Activated CD4-positive, alpha-beta T cell treated with anti-CD3 and anti-CD28 coated beads, Interleukin-2, amount 10 ng/mL, durations not matched to agents 24 days and 14 days (primary cell): ENCODE measurements at regions not wholly inside any gene's neighbourhood (a gene's known extent, or its start where the extent isn't known, plus 50 kb on each side); places are given as distances from the start of the nearest gene placed in this dataset.

Source experiments
- DNase-seq: peaks from one replicate; pipeline ENCODE4 v3.0.0; 2022
- H3K27ac Mint-ChIP-seq: one replicate; pipeline ENCODE4 v1.8.0; 2022; ENCODE audit warnings: mild to moderate bottlenecking, mixed read lengths
- H3K27me3 Mint-ChIP-seq: one replicate; pipeline ENCODE4 v1.8.0; 2022; ENCODE audit warnings: mixed read lengths
- H3K36me3 Mint-ChIP-seq: one replicate; pipeline ENCODE4 v1.8.0; 2022; ENCODE audit warnings: low read depth, mild to moderate bottlenecking, mixed read lengths
- H3K4me1 Mint-ChIP-seq: one replicate; pipeline ENCODE4 v1.8.0; 2021; ENCODE audit warnings: mixed read lengths
- H3K4me3 Mint-ChIP-seq: one replicate; pipeline ENCODE4 v1.8.0; 2022; ENCODE audit warnings: mild to moderate bottlenecking, moderate library complexity, mixed read lengths
- H3K9me3 Mint-ChIP-seq: one replicate; pipeline ENCODE4 v1.8.0; 2021; ENCODE audit warnings: mixed read lengths
- intact Hi-C: fragments of 100-400 bp; cut with micrococcal nuclease; formaldehyde crosslinking; loops from one replicate; pipeline ENCODE4 v1.15.1; 2023

DNA sequence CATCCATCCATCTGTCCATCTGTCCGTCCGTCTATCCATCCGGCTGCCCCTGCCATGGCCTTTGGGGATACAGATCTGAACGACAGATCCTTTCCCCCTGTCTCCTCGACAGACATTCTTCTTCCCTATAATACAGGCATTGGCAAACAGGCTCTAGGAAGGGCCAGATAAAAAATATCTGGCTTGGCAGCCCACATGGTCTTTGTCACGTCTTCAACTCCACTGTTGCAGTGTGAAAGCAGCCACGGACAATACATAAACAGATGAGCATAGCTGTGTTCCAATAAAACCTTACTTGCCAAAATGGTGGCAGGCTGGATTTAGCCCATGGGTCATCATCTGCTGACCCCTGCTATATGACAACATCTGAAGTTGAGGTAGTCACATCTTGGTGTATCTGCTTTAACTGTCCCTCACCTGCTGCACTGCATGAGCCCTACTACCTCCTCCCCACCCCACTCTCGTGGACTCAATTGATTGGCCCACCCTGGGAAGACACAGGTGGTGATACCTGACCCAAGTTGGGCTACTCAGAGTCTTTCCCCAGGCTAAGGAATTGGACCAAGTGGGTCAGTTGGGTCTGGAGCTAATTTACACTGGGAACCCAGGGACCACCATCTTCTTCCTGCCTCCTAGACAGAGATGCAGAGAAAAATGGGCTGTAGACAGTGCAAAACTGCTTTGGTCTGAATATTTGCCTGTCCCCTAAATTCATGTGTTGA is 128.4 kb upstream of the SMAD3 start:
- Mint-ChIP-seq H3K36me3 (peaks cover 2% of the 10 kb centered on the region), H3K4me3 (peak overlapping the region; percentile 36), H3K4me1 (peaks cover 11% of the 10 kb centered on the region), H3K9me3 (peaks cover 18% of the 10 kb centered on the region), H3K27ac (no peak overlapping the region), H3K27me3 (no peaks in the 10 kb centered on the region)
- no peak for DNase-seq
- intact Hi-C loops = no loop called here

DNA sequence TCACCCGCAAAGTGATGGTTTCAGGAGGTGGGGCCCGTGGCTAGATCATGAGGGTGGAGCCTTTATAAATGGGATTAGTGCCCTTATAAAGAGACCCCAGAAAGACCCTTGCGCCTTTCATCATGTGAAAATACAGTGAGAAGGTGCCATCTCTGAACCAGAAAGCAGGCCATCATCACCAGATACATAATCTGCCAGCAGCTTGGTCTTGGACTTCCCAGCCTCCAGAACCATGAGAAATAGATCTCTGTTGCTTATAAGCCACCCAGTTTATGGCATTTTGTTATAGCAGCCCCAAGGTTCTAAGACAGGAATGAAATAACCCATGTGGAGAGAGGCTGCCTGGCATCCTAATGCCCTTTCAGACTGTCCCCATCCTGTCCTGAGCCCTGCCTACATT is 127.8 kb upstream of the SMAD3 start:
- Mint-ChIP-seq H3K36me3 (peaks cover 2% of the 10 kb centered on the region), H3K4me1 (peaks cover 11% of the 10 kb centered on the region), H3K9me3 (peaks cover 16% of the 10 kb centered on the region), H3K27ac (no peak overlapping the region), H3K27me3 (no peaks in the 10 kb centered on the region), H3K4me3 (no peak overlapping the region)
- intact Hi-C loops = no loop called here
- no peak for DNase-seq

DNA sequence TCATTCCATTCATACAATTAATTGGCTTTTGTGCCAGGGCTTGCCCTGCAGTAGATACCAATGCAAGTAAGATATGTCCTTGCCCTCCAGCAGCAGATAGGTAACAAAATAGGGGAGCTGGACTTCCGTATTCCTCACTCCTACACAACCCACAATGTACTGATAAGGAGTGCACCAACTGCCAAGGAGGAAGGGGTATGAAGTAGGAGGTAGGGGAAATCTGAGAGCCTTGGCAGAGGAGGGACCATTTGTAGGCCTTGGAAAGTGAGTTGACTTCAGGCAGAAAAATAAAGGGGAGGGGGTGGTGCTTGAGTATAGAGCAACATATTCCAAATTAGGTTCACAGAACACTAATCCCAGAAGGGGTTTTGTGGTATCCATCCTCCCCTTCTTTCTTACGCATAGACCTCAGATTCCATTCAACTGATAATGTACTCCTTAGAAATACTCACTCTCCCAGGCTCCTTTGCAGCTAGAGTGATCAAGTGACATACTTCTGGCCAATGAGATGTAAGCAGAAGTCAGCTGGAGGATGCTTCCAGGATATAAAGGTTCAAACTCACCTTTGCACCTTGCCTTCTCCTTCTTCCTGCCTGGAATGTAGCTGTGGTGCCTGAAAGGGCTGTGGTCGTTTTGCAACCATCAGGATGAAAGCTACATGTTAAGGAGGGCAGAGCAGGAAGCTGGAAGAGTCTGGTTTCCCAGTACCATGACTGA is 127.1 kb upstream of the SMAD3 start:
- no peak for DNase-seq
- intact Hi-C loops = no loop called here
- no peak overlapping the region for H3K27ac Mint-ChIP-seq
- H3K4me3 Mint-ChIP-seq = no peak overlapping the region
- H3K36me3 Mint-ChIP-seq = peaks cover 2% of the 10 kb centered on the region
- peaks cover 11% of the 10 kb centered on the region for H3K4me1 Mint-ChIP-seq
- no peaks in the 10 kb centered on the region for H3K27me3 Mint-ChIP-seq
- peaks cover 9% of the 10 kb centered on the region for H3K9me3 Mint-ChIP-seq

DNA sequence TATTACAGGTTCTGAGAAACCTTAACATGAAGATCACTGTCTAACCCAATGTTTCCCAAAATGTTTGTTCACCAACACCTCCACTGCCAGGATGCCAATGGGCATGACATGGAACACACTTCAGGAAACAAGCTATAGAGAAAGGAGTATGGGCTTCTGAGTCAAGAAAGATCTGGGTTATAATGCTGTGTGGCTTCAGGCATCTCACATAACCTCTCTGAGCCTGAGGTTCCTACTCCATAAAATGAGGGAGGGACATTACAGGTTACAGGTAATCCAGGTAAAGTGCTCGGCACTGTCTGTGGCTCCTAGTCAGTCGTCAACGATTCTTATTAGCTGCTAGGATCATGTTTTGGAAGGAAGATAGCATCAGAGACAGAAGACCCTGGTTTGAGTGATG is 126.4 kb upstream of the SMAD3 start:
- DNase-seq = no peak
- H3K27ac Mint-ChIP-seq = no peak overlapping the region
- intact Hi-C loops = no loop called here
- H3K4me3 Mint-ChIP-seq = no peak overlapping the region
- peaks cover 4% of the 10 kb centered on the region for H3K9me3 Mint-ChIP-seq
- H3K36me3 Mint-ChIP-seq = peaks cover 2% of the 10 kb centered on the region
- peaks cover 11% of the 10 kb centered on the region for H3K4me1 Mint-ChIP-seq
- no peaks in the 10 kb centered on the region for H3K27me3 Mint-ChIP-seq

DNA sequence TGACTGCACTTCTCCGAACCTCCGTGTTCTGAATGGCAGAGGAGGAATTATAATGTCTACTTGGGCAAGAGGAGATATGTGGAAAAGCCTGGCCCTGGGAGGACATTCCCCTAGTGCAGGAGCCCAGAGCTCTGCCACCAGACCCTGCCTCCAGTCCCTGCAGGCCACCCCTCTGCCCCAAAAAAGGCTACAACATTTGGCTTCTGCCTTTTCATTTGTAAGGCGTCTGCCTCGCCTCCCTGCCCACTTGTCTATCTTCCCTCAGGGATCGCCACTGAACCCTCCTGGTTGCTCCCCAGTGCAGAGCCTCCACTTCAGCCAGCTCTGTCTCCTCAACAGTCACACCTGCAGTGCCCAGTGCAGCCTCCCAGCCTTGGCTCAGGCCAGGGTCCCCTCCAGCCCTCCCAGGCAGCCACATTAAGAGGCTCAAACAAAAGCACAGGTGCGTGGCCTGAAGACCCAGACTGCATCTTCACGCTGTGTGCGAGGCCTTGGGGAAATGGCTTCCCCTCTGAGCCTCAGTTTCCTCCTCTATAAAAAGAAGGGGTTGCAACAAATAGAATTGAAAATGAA is 125.9 kb upstream of the SMAD3 start:
- DNase-seq = no peak
- no peaks in the 10 kb centered on the region for H3K36me3 Mint-ChIP-seq
- H3K27me3 Mint-ChIP-seq = no peaks in the 10 kb centered on the region
- intact Hi-C loops = loop anchor here (10.0 kb wide), 1 partner anchor 235 kb away; no protein-coding TSS in a partner anchor
- H3K4me1 Mint-ChIP-seq = peaks cover 11% of the 10 kb centered on the region
- H3K27ac Mint-ChIP-seq = no peak overlapping the region
- H3K4me3 Mint-ChIP-seq = no peak overlapping the region
- H3K9me3 Mint-ChIP-seq = peaks cover under 1% of the 10 kb centered on the region

DNA sequence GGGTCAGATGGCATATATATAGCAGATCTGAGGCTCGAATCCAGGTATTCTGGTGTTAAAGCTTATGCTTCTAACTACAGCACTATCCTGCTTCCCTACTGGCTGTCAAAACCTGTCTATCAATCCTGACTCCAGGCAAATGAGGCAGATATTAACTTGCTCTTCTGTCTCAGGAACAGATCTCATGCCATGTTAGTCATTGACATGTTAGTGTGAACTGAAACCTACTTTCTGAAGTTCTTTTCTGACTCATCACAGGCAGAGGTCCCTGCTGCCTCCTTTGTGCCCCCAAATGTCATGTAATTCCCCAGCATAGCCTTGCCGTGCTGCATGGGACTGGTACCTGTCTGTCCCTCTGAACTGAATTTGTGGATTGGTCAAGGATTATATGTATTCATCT is 125.0 kb upstream of the SMAD3 start:
- H3K4me3 Mint-ChIP-seq = no peak overlapping the region
- H3K27me3 Mint-ChIP-seq = no peaks in the 10 kb centered on the region
- intact Hi-C loops = loop anchor here (10.0 kb wide), 1 partner anchor 234 kb away; no protein-coding TSS in a partner anchor
- H3K36me3 Mint-ChIP-seq = no peaks in the 10 kb centered on the region
- no peak overlapping the region for H3K27ac Mint-ChIP-seq
- no peaks in the 10 kb centered on the region for H3K9me3 Mint-ChIP-seq
- no peak for DNase-seq
- peaks cover 11% of the 10 kb centered on the region for H3K4me1 Mint-ChIP-seq

DNA sequence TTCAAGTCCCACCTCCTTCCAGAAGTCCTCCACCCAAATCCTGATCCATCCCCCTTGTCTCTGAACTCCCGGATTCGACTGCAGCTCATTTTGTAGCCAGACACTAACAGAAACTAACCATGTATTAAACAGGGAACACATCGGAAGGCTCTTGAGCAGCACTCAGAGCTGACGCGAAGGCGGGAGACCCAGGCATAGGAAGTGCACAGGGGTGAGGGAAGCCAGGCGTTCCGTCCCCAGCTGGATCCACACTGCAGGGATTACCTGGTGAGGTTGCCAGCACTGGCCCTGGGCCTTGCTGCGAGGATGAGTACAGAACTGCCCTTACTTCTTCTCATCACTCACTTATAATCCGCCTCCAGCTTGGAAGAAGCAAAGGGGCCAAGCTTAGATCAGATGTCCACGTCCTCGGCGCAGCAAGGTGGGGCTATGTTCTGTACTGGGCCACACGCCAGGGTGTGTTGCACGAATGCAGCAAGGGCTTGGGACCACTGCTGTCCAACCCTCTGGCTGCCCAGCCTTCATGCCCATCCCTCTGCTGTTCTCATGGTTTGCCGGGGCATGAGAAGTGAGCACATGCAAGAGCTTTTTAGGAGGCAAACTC is 124.2 kb upstream of the SMAD3 start:
- H3K27ac Mint-ChIP-seq = no peak overlapping the region
- no peaks in the 10 kb centered on the region for H3K36me3 Mint-ChIP-seq
- H3K27me3 Mint-ChIP-seq = no peaks in the 10 kb centered on the region
- no peak overlapping the region for H3K4me3 Mint-ChIP-seq
- no peaks in the 10 kb centered on the region for H3K9me3 Mint-ChIP-seq
- intact Hi-C loops = loop anchor here (10.0 kb wide), 1 partner anchor 234 kb away; no protein-coding TSS in a partner anchor
- H3K4me1 Mint-ChIP-seq = peaks cover 7% of the 10 kb centered on the region
- DNase-seq = no peak

DNA sequence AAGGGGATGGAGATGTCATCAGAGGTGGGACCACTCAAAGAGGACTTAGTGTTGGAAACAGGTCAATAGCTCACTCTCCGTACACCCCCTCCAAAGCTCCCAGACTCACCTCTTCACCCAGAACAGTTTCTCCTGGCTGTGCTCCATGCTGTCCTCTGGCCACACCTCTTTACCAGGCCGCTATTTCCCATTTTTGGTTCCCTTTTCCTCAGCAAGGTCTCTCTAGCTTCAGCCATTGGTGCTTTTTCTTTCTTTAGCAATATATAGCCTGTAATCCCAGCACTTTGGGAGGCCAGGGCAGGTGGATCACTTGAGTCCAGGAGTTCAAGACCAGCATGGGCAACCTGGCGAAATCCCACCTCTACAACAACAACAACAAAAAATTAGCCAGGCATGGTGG is 123.6 kb upstream of the SMAD3 start:
- Mint-ChIP-seq H3K27me3 (no peaks in the 10 kb centered on the region), H3K27ac (no peak overlapping the region), H3K4me1 (peaks cover 7% of the 10 kb centered on the region), H3K9me3 (no peaks in the 10 kb centered on the region), H3K4me3 (no peak overlapping the region), H3K36me3 (no peaks in the 10 kb centered on the region)
- intact Hi-C loops = loop anchor here (10.0 kb wide), 1 partner anchor 233 kb away; no protein-coding TSS in a partner anchor
- no peak for DNase-seq

DNA sequence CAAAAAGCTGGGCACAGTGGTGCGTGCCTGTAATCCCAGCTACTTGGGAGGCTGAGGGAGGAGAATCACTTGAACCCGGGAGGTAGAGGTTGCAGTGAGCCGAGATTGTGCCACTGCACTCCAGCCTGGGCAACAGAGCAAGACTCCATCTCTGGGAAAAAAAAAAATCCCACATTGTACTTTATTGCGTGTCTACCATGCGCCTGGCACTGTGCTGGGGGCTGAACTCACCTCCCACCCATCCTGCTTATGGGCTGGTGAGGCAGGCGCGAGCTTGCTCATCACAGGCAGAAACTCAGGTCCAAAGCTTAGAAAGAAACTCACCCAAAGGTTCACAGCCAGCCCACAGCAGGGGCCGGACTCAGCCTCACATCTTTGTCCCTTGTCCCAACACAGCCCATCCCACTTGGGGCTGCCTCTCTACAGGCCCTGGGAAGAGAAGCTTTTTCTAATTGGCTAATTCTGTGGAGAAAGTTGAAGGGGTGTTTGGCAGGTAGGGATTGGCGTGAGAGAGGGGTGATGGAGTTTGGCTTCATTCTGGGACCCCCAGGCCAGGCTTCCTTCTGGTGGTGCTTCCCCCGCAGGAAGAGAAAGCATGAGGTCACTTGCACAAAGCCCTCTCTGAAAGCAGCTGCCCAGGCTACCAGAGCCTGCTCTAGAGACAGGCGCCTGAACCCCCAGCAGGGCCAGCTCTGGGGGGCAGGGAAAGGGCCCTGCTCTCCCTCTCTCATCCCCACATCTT is 122.6 kb upstream of the SMAD3 start:
- peaks cover 12% of the 10 kb centered on the region for H3K4me1 Mint-ChIP-seq

DNA sequence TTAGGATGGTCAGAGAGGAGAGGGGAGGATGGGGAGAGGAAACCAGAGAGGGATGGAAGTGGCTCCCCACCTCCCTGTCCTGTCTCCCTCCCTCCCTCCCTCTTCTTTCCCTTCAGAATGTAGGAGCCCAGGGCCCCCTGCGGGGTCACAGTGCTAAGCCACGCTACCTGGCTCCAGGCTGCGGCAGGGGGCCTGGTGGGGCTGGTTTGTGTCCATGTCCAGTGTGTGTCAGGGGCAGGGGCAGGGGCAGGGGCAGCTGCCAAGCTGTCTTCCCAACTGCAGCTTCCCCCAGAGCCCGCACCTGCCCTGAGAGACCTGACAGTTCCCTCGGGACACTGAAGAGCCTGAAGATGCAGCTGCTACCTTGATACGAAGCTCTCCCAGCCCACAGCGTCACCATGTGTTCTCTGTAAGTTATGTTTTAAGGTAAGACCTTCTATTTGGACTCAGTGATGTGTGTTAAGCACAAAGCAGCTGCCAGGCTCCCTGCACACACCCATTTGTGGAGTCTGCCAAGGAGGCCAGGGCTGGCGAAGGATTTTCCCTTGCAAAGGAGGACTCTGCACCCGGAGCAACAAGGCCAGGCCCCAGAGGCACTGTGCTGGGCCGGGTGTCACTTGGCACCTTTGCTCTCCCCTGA is 121.8 kb upstream of the SMAD3 start:
- H3K9me3 Mint-ChIP-seq = no peaks in the 10 kb centered on the region
- H3K36me3 Mint-ChIP-seq = no peaks in the 10 kb centered on the region
- no peak for DNase-seq
- no peak overlapping the region for H3K27ac Mint-ChIP-seq
- no peaks in the 10 kb centered on the region for H3K27me3 Mint-ChIP-seq
- H3K4me3 Mint-ChIP-seq = no peak overlapping the region
- intact Hi-C loops = loop anchor here (10.0 kb wide), 1 partner anchor 231 kb away; no protein-coding TSS in a partner anchor
- peaks cover 16% of the 10 kb centered on the region for H3K4me1 Mint-ChIP-seq

More for the DNA sequence above, 122.6 kb upstream of the SMAD3 start:
- no peak overlapping the region for H3K27ac Mint-ChIP-seq
- H3K9me3 Mint-ChIP-seq = no peaks in the 10 kb centered on the region
- H3K27me3 Mint-ChIP-seq = no peaks in the 10 kb centered on the region
- no peak overlapping the region for H3K4me3 Mint-ChIP-seq
- H3K36me3 Mint-ChIP-seq = no peaks in the 10 kb centered on the region
- DNase-seq = no peak
- intact Hi-C loops = loop anchor here (10.0 kb wide), 1 partner anchor 232 kb away; no protein-coding TSS in a partner anchor

DNA sequence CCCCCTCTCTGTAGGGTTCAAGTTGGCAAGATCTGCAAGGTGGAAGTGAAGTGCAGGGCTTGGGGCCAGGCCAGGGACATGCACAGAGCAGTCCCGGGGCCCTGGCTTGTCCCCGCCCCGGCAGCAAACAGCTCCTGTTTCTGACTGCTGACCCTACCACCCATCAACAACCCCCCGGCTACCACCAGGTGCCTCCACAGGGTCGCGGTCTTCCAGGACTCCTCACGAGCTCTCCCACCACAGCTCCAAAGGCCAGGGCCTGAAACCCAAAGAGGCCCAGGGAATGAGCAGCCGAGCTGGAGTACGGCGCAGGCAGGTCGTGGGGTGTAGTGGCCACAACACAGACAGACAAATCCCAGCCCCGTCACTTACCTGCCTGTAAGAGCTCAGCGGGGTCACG is 121.3 kb upstream of the SMAD3 start:
- intact Hi-C loops = loop anchor here (10.0 kb wide), 1 partner anchor 231 kb away; no protein-coding TSS in a partner anchor
- H3K27me3 Mint-ChIP-seq = no peaks in the 10 kb centered on the region
- no peaks in the 10 kb centered on the region for H3K9me3 Mint-ChIP-seq
- no peak overlapping the region for H3K4me3 Mint-ChIP-seq
- H3K4me1 Mint-ChIP-seq = peaks cover 16% of the 10 kb centered on the region
- H3K27ac Mint-ChIP-seq = no peak overlapping the region
- H3K36me3 Mint-ChIP-seq = no peaks in the 10 kb centered on the region
- no peak for DNase-seq

DNA sequence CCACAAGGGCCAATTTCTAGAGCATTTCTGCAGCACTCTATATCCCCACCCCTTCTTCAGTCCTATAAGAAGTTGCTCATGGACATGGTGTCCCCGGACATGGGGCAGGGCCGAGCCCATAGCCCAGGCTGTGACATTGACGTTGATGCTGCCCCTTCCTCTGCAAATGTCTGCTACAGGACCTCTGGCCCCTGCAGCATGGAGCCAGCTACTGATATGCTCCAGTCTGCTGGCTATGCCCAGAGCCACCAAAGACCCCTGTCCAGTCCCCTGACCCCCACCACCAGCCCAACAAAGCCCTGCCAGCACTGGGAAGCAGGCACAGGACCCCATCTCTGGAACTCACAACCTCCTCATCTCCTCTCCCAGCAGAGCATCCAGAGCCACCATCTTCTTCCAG is 120.1 kb upstream of the SMAD3 start:
- Mint-ChIP-seq H3K27ac (no peak overlapping the region), H3K36me3 (no peaks in the 10 kb centered on the region), H3K9me3 (no peaks in the 10 kb centered on the region), H3K27me3 (no peaks in the 10 kb centered on the region), H3K4me1 (peaks cover 13% of the 10 kb centered on the region), H3K4me3 (no peak overlapping the region)
- intact Hi-C loops = loop anchor here (5.0 to 10.0 kb wide), 5 partner anchors 77 to 297 kb away; partner anchors contain the start of gene SMAD3
- DNase-seq = no peak

DNA sequence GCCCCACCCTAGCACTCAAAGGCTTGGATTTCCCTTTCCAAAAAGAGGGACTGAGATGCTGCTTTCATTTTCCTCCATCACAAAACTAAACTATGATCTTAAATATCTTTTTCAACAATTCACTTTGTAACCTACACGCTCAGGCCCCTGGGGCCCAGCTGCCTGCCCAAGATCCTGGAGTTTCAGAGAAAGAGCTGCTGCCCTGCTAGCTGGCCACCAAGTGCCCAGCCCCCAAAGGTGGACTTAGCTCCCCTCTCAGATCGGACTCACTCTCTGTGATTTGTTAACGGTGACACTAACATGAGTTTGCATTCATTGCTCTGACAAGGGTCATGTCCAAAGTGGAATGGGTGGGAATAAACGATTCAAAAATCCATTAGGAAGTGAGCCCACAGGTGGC is 119.6 kb upstream of the SMAD3 start:
- Mint-ChIP-seq H3K36me3 (no peaks in the 10 kb centered on the region), H3K4me1 (peaks cover 9% of the 10 kb centered on the region), H3K27ac (no peak overlapping the region), H3K9me3 (no peaks in the 10 kb centered on the region), H3K27me3 (peaks cover 2% of the 10 kb centered on the region), H3K4me3 (no peak overlapping the region)
- intact Hi-C loops = loop anchor here (1.0 to 10.0 kb wide), 8 partner anchors 76 to 891 kb away; partner anchors contain the start of gene SMAD3
- no peak for DNase-seq
